Dedifferentiated amniotic fluid mesenchymal stem cell (primary cell): ENCODE measurements at regions not wholly inside any gene's neighbourhood (a gene's known extent, or its start where the extent isn't known, plus 50 kb on each side); places are given as distances from the start of the nearest gene placed in this dataset.
A peak's percentile ranks its signal among the peaks of the same experiment; 100 is the strongest.

Source experiments
- DNase-seq: peaks from one replicate; pipeline ENCODE4 v3.0.0-alpha.2; 2016; ENCODE audit errors: extremely low spot score

- DNase-seq = peak; percentile 93
Measured at GRCh38 chr3:72591522-72592421, 256.5 kb downstream of the SHQ1 start.

DNA sequence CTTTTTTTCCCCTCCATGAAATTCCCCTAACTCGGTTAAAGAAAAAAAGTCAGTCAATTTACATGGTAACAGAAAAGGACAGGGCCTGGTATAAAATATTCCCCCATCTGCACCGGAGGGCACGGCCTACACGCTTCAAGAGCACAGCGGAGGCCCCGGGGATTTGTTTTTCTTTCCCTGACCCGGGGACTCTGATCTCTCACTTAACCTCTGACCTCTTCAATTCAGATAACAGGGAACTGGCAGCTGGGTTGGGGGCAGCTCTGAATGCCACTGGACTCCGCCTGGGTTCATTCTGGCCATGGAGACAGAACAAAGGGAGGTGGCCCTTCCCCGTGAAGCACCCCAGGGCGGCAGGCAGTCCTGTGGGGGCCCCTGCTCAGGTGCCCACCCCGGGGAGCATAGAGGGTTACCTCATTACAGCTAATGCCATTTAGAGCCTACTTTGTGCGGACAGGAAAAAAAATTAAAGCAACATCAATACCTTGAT lies 257.5 kb downstream of the SHQ1 start:
- DNase-seq = no peak

DNA sequence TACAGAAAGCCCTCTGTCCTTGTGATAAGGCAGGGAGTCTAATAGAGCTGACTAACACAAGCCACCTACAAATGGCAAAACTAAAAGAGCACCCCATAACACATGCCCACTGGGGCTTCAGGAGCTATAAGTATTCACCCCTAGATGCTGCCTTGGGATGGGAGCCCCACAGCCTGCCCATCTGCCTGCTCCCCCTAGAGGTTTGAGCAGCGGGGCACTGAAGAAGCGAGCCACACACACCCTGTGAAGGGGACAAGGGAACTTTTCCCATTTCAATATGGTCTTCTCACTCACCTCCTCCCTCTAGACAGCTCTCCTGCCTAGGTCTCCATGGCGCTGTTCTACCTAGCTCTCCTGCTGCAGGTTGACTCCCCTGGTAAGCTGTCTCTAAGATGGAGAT lies 261.0 kb downstream of the SHQ1 start:
- no peak for DNase-seq

GRCh38 chr3:72586694-72587093 lies 261.6 kb downstream of the SHQ1 start:
- no peak for DNase-seq

DNA sequence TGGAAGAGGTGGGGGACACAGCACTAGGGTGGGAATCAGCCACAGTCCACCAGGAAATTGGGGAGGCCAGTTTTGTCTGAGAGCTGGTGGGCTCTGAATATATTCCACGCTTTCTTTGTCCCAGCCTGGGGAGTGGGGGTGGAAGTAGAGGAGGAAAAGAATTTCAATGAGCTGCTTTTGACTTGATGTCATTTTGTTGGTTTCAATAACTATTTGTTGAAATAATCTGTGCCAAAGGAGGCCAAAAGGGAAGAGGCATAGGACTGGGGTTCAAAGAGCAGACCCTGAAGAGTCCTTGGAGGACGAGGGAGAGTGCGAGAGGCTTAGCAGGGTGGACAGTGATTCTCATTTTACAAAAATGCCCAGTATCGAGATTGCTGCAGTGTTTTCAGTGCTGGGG lies 262.3 kb downstream of the SHQ1 start:
- DNase-seq = no peak

- no peak for DNase-seq
Measured at GRCh38 chr3:72584262-72584661, 264.0 kb downstream of the SHQ1 start.

DNA sequence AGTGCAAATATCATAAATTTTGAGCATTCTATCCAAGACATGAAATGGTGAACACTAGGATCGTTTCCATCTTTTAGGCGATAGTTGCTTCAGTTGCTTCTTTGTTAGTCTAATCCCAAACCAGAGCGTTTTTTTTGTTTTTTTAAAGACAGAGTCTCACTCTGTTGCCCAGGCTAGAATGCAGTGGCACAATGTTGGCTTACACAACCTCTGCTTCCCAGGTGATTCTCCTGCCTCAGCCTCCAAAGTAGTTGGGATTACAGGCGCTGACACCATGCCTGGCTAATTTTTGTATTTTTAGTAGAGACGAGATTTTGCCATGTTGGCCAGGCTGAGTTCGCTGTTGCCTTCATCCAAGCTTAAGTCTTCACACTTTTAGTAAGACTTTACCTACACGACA lies 265.3 kb downstream of the SHQ1 start:
- no peak for DNase-seq

- no peak for DNase-seq
Measured at GRCh38 chr3:72582211-72582878, 265.9 kb downstream of the SHQ1 start.

- no peak for DNase-seq
Measured at GRCh38 chr3:72580900-72581299, 267.3 kb downstream of the SHQ1 start.

DNA sequence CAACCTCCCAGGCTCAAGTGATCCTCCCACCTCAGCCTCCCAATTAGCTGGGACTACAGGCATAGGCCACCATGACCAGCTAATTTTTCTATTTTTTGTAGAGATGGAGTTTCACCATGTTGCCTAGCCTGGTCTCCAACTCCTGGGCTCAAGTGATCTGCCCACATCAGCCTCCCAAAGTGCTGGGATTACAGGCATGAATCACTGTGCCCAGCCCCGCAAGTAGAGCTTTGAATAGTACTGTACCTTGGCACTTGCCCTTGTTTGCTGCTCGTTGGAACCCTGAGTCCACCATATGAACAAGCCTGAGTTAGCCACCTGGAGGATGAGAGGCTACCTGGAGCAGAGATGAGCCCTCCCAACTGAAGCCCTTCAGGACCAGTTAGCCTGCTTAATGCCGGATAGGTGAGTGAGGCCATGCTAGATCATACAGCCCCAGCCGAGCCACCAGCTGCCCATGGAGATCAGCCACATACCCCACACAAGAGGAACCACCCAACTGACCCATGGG lies 267.9 kb downstream of the SHQ1 start:
- DNase-seq = no peak

- DNase-seq = no peak
Measured at GRCh38 chr3:72579581-72580245, 268.5 kb downstream of the SHQ1 start.

DNA sequence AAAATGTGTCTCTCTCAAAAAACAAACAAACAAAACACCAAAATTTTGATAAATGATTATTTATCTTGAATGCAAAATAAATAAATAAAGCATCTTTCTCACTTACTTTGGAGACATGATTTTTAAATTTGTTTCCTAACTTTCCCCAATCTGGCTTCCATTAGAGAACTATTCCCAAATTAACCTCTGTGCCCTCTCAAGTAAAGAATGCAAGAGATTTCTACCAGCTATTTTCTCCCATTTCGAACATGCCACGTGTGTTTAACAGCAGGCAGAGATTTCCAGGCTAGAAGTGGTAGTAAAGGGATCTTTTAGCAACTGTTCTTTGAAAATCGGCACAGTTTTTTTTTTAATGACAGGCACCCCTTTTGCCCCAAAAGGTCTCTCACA lies 269.1 kb downstream of the SHQ1 start:
- no peak for DNase-seq

- no peak for DNase-seq
Measured at GRCh38 chr3:72577190-72577589, 271.1 kb downstream of the SHQ1 start.

DNA sequence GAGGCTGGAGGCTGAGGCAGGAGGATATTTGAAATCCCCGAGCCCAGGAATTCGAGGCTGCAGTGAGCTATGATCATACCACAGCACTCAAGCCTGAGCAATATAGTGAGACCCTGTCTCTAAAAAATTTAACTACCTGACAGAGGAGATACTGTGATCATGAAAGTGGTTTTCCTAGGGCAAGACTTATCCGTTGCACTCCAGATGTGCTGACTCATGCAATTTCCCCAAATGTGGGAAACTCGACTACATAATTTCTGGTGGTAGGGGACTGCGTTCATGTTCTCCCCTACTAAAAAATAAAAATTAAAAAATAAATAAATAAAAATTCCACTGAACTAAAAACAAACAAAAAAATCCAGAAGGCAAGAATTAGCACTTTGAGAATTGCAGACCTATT lies 271.7 kb downstream of the SHQ1 start:
- no peak for DNase-seq

DNA sequence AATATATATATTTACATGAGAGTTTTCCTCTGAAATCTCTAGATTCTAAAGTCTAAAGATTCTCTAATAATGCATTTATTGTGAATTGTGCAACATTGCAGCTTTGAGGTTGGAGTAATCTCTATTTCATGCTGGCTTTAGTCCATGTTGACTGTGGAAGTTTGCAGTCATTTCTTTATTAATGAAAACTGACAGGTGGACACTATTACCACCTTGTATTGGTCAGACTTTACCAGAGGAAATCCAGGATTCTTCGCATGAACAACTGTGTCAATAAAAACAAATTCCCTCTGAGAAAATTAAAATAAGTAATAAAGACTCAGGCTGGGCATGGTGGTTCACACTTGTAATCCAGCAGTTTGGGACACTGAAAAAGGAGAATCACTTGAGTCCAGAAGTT lies 274.1 kb downstream of the SHQ1 start:
- DNase-seq = no peak

DNA sequence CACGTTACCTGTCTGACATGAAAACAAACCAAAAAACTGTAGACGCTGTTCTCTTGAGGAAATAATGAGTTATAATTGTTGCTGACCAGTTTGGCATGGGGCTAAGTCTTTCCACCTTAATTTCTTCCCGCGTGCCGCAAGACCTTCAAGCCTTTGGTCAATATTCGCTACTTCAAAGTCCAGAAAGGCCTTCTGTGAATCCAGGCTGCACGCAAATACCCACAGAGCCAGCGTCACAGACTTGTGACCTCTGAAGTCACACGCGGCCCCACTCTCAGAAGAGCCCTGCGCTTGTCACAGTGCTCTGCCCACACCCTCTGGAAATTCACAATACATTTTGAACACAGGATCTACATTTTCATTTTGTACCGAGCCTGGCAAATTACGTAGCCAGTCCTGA lies 275.2 kb downstream of the SHQ1 start:
- DNase-seq = no peak

GRCh38 chr3:72572489-72573007 lies 275.7 kb downstream of the SHQ1 start:
- no peak for DNase-seq

- DNase-seq = no peak
Measured at GRCh38 chr3:72571638-72572114, 276.6 kb downstream of the SHQ1 start.

GRCh38 chr3:72571052-72571451 lies 277.2 kb downstream of the SHQ1 start:
- DNase-seq = no peak

- DNase-seq = no peak
Measured at GRCh38 chr3:72569754-72570440, 278.3 kb downstream of the SHQ1 start.

DNA sequence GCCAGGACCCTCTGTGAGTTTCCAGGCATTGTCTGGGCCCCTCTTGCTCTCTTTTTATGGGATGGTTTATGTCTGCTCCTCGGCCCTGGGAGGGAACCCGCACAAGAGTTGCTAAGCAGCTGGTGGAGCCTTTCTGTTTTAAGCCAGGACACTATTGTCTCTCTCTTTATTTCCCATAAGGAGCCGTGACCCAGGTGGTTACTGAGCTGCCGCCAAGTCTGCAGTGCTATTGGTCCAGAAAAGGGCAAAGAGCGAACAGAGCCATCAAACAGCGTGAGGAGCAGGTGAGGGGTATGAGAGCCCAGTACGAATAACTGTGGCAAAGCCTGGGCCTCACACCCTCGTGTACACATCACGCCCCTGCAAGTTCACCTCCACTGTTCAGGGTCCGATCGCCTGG lies 280.2 kb downstream of the SHQ1 start:
- no peak for DNase-seq
